CD8-positive, alpha-beta memory T cell (primary cell): ENCODE measurements at regions not wholly inside any gene's neighbourhood (a gene's known extent, or its start where the extent isn't known, plus 50 kb on each side); places are given as distances from the start of the nearest gene placed in this dataset.
A peak's percentile ranks its signal among the peaks of the same experiment; 100 is the strongest.
"Not testable (repeated sequence)": the region's sequence is repeated elsewhere in the genome, so short reads cannot be mapped to it uniquely, and the experiment has no call there.

Source experiments
- CTCF ChIA-PET: fragments of 350-600 bp; sonication (Branson Sonifier 250); formaldehyde crosslinking; loops from one replicate; lab custom pipeline; 2021; ENCODE audit warnings: antibody characterized with exemption; lab: Charles Lee
- POLR2A ChIA-PET: fragments of 350-600 bp; sonication (Branson Sonifier 250); formaldehyde crosslinking; loops from one replicate; lab custom pipeline; 2021; ENCODE audit warnings: antibody characterized with exemption; lab: Charles Lee
- DNase-seq, 5 donors: peaks; one replicate each; pipeline versions ENCODE4 v3.0.0 to v3.0.0-alpha.2; 2020 to 2022; ENCODE audit warnings: mixed read lengths in 1 of 5
- H3K27ac ChIP-seq: one replicate; pipeline ENCODE4 v1.7.0; 2013; ENCODE audit warnings: low read depth, mild to moderate bottlenecking, low read length, moderate library complexity
- H3K27me3 ChIP-seq: 2 replicates; pipeline ENCODE4 v1.7.0; 2013; ENCODE audit warnings: low read length, mild to moderate bottlenecking; ENCODE audit not compliant: insufficient read depth, poor library complexity, severe bottlenecking
- H3K36me3 ChIP-seq: 2 replicates; pipeline ENCODE4 v1.7.0; 2013; ENCODE audit warnings: mild to moderate bottlenecking, low read length, moderate library complexity; ENCODE audit not compliant: insufficient read depth
- H3K4me1 ChIP-seq: 2 replicates; pipeline ENCODE4 v1.7.0; 2013; ENCODE audit warnings: mild to moderate bottlenecking, low read length, moderate library complexity; ENCODE audit not compliant: insufficient read depth
- H3K4me3 ChIP-seq: 2 replicates; pipeline ENCODE4 v1.7.0; 2013; ENCODE audit warnings: mild to moderate bottlenecking, low read length
- H3K9me3 ChIP-seq: 2 replicates; pipeline ENCODE4 v1.7.0; 2013; ENCODE audit warnings: mild to moderate bottlenecking, low read length
- H3K27ac Mint-ChIP-seq, 8 donors: one replicate each; pipeline ENCODE4 v1.8.0; 2020 to 2021; ENCODE audit warnings: mixed read lengths in 8 of 8, mild to moderate bottlenecking in 6 of 8, inconsistent platforms in 3 of 8, moderate library complexity in 3 of 8
- H3K27me3 Mint-ChIP-seq, 2 donors: one replicate each; pipeline ENCODE4 v1.8.0; 2020 to 2021; ENCODE audit warnings: mixed read lengths in 2 of 2, mild to moderate bottlenecking in 1 of 2, moderate library complexity in 1 of 2
- H3K36me3 Mint-ChIP-seq, 3 donors: one replicate each; pipeline ENCODE4 v1.8.0; 2020 to 2021; ENCODE audit warnings: mixed read lengths in 3 of 3, inconsistent platforms in 1 of 3, mild to moderate bottlenecking in 1 of 3
- H3K4me1 Mint-ChIP-seq, 3 donors: one replicate each; pipeline ENCODE4 v1.8.0; 2020 to 2021; ENCODE audit warnings: mixed read lengths in 3 of 3, inconsistent platforms in 1 of 3, mild to moderate bottlenecking in 1 of 3
- H3K4me3 Mint-ChIP-seq, 7 donors: one replicate each; pipeline ENCODE4 v1.8.0; 2020 to 2021; ENCODE audit warnings: mixed read lengths in 7 of 7, mild to moderate bottlenecking in 6 of 7, moderate library complexity in 4 of 7, inconsistent platforms in 2 of 7
- H3K9me3 Mint-ChIP-seq, 5 donors: one replicate each; pipeline ENCODE4 v1.8.0; 2020 to 2022; ENCODE audit warnings: mixed read lengths in 5 of 5, mild to moderate bottlenecking in 3 of 5, moderate library complexity in 2 of 5, inconsistent platforms in 1 of 5

DNA sequence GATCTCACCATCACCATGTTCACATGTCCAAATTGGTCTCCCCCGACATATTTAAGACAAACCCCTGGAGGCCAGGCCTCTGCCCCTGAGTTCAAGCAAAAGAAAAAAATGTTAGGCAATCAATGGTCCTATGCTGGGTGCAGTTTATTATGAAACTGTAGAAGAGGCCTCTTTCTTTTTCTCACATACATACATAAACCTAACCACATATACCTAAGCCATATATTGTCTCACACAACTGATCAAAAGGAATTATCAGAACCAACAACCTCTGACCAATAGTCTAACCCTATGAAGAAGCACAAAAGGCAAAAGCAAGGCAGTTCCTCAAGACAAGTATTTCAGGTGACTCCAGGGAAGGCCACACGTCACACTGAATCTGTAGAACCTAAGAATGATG lies 49.9 kb downstream of the ILRUN start:
- peak overlapping the region in 5 of 8 donors; percentile 51 to 82 (median 64) for H3K27ac Mint-ChIP-seq
- Histone ChIP-seq H3K27me3 (no peaks in the 10 kb centered on the region), H3K36me3 (peaks cover 21% of the 10 kb centered on the region), H3K9me3 (no peaks in the 10 kb centered on the region), H3K4me3 (no peak overlapping the region), H3K4me1 (no peaks in the 10 kb centered on the region), H3K27ac (no peak overlapping the region)
- no peak for DNase-seq
- H3K36me3 Mint-ChIP-seq = peaks cover 5 to 60% (median 15%) of the 10 kb centered on the region in 3 donors
- H3K4me1 Mint-ChIP-seq = peaks cover 25 to 62% (median 40%) of the 10 kb centered on the region in 3 donors
- no peaks in the 10 kb centered on the region for H3K27me3 Mint-ChIP-seq
- POLR2A ChIA-PET = no interaction called here
- CTCF ChIA-PET = interaction anchor here (1.5 kb wide), 1 partner anchor 11 kb away, joined by 3 read pairs; no protein-coding TSS in a partner anchor
- no peak overlapping the region for H3K4me3 Mint-ChIP-seq
- H3K9me3 Mint-ChIP-seq = no peaks in the 10 kb centered on the region

DNA sequence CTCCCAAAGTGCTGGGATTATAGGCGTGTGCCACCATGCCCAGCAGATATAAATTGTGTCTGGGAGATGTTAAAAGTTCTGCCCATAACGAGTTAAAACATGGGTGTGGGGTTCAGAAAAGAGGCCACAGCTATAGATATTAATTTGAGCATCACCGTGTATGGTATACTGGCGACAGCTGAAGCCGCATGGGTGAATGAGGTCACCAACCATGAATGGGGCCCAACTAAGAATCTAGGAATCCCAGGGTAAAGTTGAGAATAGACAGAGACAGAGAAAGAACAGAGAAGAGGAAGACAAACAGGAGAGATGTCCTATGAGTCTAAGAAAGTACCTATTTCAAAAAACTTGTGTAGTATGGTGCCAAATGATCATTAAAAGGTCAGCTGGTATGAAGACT lies 50.9 kb downstream of the ILRUN start:
- Mint-ChIP-seq H3K27ac (peak overlapping the region in 3 of 8 donors; percentile 13 to 87 (median 48)), H3K4me3 (no peak overlapping the region), H3K36me3 (peaks cover 5 to 59% (median 14%) of the 10 kb centered on the region in 3 donors), H3K4me1 (peaks cover 20 to 59% (median 31%) of the 10 kb centered on the region in 3 donors), H3K27me3 (no peaks in the 10 kb centered on the region), H3K9me3 (no peaks in the 10 kb centered on the region)
- peaks cover 21% of the 10 kb centered on the region for H3K36me3 ChIP-seq
- DNase-seq = no peak
- no peaks in the 10 kb centered on the region for H3K4me1 ChIP-seq
- no peak overlapping the region for H3K4me3 ChIP-seq
- H3K9me3 ChIP-seq = no peaks in the 10 kb centered on the region
- ChIA-PET POLR2A (no interaction called here), CTCF (no interaction called here)
- H3K27me3 ChIP-seq = no peaks in the 10 kb centered on the region
- H3K27ac ChIP-seq = no peak overlapping the region

DNA sequence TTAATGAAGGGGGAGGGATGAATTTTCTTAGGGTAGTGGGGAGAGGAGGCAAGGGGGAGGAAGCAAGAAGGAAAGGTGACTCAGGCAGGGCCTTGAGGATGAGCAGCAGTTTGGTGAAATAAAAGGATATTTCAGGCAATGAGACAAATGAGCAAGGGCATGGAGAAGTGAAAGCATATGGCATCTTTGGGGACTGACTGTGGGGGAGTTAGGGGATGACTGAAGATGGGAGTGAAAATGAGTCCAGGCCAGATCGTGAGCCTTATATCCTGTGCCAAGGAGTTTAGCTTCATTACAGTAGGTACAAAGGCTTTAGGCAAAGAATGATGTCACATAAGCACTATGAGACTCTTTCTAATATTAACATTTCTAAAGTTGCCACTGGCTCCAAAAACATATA lies 51.9 kb downstream of the ILRUN start:
- Mint-ChIP-seq H3K36me3 (peaks cover 5 to 61% (median 14%) of the 10 kb centered on the region in 3 donors), H3K27ac (peak overlapping the region in 7 of 8 donors; percentile 1 to 69 (median 34)), H3K4me3 (no peak overlapping the region), H3K9me3 (no peaks in the 10 kb centered on the region), H3K27me3 (no peaks in the 10 kb centered on the region), H3K4me1 (peaks cover 21 to 60% (median 35%) of the 10 kb centered on the region in 3 donors)
- Histone ChIP-seq H3K36me3 (peaks cover 21% of the 10 kb centered on the region), H3K4me1 (no peaks in the 10 kb centered on the region), H3K4me3 (no peak overlapping the region), H3K9me3 (no peaks in the 10 kb centered on the region), H3K27me3 (no peaks in the 10 kb centered on the region), H3K27ac (no peak overlapping the region)
- CTCF ChIA-PET = no interaction called here
- DNase-seq = no peak
- POLR2A ChIA-PET = no interaction called here

DNA sequence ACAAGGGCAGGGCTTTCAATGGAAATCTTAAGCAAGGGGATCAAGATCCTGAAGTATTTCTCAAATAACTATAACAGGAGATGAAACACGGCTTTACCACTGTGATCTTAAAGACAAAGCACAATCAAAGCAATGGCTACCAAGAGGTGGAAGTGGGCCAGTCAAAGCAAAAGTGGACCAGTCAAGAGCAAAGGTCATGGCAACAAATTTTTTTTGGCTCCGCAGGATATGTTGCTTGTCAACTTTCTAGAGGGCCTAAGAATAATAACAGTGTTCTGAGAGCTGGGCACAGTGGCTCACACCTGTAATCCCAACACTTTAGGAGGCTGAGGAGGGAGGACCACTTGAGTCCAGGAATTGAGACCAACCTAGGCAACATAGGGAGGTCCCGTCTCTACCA lies 54.1 kb downstream of the ILRUN start:
- Histone ChIP-seq H3K9me3 (no peaks in the 10 kb centered on the region), H3K4me3 (no peak overlapping the region), H3K27me3 (no peaks in the 10 kb centered on the region), H3K27ac (no peak overlapping the region), H3K36me3 (peaks cover 21% of the 10 kb centered on the region), H3K4me1 (no peaks in the 10 kb centered on the region)
- no peaks in the 10 kb centered on the region for H3K27me3 Mint-ChIP-seq
- ChIA-PET POLR2A (interaction anchor here (0.6 kb wide), 1 partner anchor 137 kb away, joined by 15 read pairs; no protein-coding TSS in a partner anchor), CTCF (no interaction called here)
- H3K9me3 Mint-ChIP-seq = no peaks in the 10 kb centered on the region
- peaks cover 29 to 60% (median 38%) of the 10 kb centered on the region in 3 donors for H3K4me1 Mint-ChIP-seq
- no peak overlapping the region for H3K4me3 Mint-ChIP-seq
- peak overlapping the region in 2 of 8 donors; percentile 29 to 43 for H3K27ac Mint-ChIP-seq
- peaks cover 5 to 60% (median 12%) of the 10 kb centered on the region in 3 donors for H3K36me3 Mint-ChIP-seq
- no peak for DNase-seq

DNA sequence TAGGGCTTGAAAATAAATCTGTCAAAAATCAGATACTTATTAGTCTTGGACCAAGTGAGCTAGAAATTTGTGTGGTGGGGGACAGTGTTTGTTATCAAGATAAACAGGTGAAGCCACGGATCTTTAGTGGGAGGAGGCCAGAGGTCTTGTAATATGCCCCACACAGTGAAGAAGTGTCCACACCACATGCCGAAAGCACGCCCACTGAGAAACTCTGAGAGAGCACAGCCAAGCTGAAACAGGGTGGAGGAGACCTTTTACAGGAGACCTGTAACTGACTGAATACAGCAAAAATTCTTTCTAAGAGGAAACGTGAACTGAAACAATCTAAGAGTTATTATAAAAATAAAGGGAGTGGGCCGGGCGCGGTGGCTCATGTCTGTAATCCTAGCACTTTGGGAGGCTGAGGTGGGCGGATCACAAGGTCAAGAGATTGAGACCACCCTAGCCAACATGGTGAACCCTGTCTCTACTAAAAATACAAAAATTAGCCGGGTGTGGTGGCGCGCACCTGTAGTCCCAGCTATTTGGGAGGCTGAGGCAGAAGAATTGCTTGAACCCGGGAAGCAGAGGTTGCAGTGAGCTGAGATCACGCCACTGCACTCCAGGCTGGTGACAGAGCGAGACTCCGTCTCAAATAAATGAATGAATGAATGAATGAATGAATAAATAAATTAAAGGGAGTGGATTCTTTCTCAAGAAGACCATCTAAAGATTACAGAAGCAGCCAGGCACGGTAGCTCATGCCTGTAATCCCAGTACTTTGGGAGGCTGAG lies 56.3 kb downstream of the ILRUN start:
- CTCF ChIA-PET, DNase-seq, H3K27me3 ChIP-seq, H3K9me3 ChIP-seq, H3K4me1 ChIP-seq, H3K9me3 Mint-ChIP-seq, H3K27ac ChIP-seq, POLR2A ChIA-PET, H3K27me3 Mint-ChIP-seq, H3K4me3 Mint-ChIP-seq, H3K4me3 ChIP-seq: not testable (repeated sequence)
- H3K36me3 Mint-ChIP-seq = peaks cover 5 to 46% (median 5%) of the 10 kb centered on the region in 3 donors
- peaks cover 26 to 46% (median 26%) of the 10 kb centered on the region in 3 donors for H3K4me1 Mint-ChIP-seq
- peak overlapping the region in 1 of 8 donors; percentile 70 for H3K27ac Mint-ChIP-seq
- peaks cover 11% of the 10 kb centered on the region for H3K36me3 ChIP-seq

DNA sequence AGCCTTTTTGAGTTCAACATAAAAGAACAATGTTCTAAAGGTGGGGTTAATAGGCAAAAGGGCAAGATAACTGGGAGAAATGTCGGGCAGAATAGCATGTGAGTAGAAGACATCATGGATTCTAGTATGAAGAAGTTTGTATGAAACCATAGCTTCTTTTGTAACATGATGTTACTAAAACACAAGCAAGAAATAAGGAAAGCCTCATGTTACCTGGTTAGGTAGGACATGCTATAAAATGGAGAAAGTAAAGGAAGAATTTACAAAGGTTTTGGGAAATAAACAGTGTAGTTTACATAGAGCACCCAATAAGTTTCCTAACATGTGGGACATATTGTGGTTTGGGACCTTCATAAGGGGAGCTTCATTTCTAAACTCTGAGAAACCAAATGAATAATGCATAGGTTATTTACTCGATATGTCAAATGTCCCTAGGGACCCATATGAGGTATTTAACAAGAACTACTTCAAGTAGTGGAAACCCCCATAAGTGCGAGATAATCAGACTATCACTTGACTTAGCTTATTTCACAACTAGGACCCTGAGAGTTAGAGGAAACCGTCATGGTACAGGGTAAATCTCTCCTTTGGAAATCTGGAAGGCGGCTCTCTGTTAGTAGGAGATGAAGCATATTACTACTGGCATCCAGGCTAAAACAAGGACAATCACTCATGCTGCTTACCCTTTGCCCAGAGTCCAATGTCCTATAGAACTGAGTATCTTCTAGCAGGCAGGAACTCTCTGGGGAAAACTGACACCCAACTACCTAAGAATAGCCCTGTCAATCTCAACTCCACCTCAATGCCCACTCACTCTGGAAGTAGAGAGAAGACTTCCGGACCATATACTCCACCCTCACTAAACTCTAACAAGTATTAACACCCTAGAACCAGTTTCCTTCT lies 57.5 kb downstream of the ILRUN start:
- Histone ChIP-seq H3K27me3 (no peaks in the 10 kb centered on the region), H3K27ac (no peak overlapping the region), H3K9me3 (no peaks in the 10 kb centered on the region), H3K36me3 (peaks cover under 1% of the 10 kb centered on the region), H3K4me1 (no peaks in the 10 kb centered on the region), H3K4me3 (no peak overlapping the region)
- no peak for DNase-seq
- CTCF ChIA-PET = interaction anchor here (1.2 to 1.4 kb wide), 2 partner anchors 17 to 180 kb away, joined by 3 to 4 read pairs; no protein-coding TSS in a partner anchor
- Mint-ChIP-seq H3K36me3 (peaks cover 5 to 40% (median 5%) of the 10 kb centered on the region in 3 donors), H3K27ac (peak overlapping the region in 5 of 8 donors; percentile 23 to 95 (median 54)), H3K4me3 (no peak overlapping the region), H3K27me3 (no peaks in the 10 kb centered on the region), H3K9me3 (no peaks in the 10 kb centered on the region), H3K4me1 (peaks cover 19 to 45% (median 26%) of the 10 kb centered on the region in 3 donors)
- POLR2A ChIA-PET = no interaction called here

DNA sequence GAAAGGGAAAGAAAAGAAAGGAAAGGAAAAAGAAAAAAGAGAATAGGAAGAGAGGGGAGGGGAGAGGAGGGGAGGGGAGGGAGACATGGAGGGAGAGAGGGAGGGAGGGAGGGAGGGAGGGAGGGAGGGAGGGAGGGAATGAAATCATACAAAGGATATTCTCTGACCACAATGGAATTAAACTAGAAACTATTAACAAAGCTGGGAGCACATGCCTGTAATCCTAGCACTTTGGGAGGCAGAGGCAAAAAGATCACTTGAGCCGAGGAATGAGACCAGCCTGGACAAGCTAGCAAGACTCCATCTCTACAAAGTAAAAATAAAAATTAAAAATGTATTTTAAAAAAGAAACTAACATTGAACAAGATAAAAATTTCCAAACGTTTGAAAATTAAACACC lies 62.8 kb downstream of the ILRUN start:
- Histone ChIP-seq H3K9me3 (no peaks in the 10 kb centered on the region), H3K4me3 (no peak overlapping the region), H3K4me1 (no peaks in the 10 kb centered on the region), H3K36me3 (no peaks in the 10 kb centered on the region), H3K27ac (no peak overlapping the region), H3K27me3 (no peaks in the 10 kb centered on the region)
- Mint-ChIP-seq H3K27me3 (no peaks in the 10 kb centered on the region), H3K9me3 (no peaks in the 10 kb centered on the region), H3K4me3 (no peak overlapping the region), H3K4me1 (peaks cover 15 to 31% (median 18%) of the 10 kb centered on the region in 3 donors), H3K27ac (no peak overlapping the region), H3K36me3 (peaks cover 0 to 29% (median 7%) of the 10 kb centered on the region in 3 donors)
- ChIA-PET POLR2A (no interaction called here), CTCF (no interaction called here)
- DNase-seq = no peak
